SK-N-SH treated with all-trans-retinoic acid at 6 μM for 48 hours (cell line): ENCODE measurements at regions not wholly inside any gene's neighbourhood (a gene's known extent, or its start where the extent isn't known, plus 50 kb on each side); places are given as distances from the start of the nearest gene placed in this dataset.

Source experiments
- ATAC-seq: fragments of 200-7000 bp; cut with Tn5 transposase; 3 replicates; pipeline ENCODE4 v1.9.1; 2020; ENCODE audit warnings: mild to moderate bottlenecking, moderate library complexity
- ARNTL ChIP-seq: fragments of 450-650 bp; formaldehyde crosslinking; IDR thresholded peaks from 2 replicates; pipeline ENCODE4 v1.5.0; 2020; ENCODE audit warnings: low read depth, mild to moderate bottlenecking, moderate library complexity, borderline replicate concordance
- BACH2 ChIP-seq: fragments of 250-450 bp; sonication (Bioruptor Pico); IDR thresholded peaks from 2 replicates; pipeline ENCODE4 v1.9.0; 2021; ENCODE audit warnings: mild to moderate bottlenecking, borderline replicate concordance
- CSDC2 ChIP-seq: fragments of 250-450 bp; sonication (Bioruptor Pico); IDR thresholded peaks from 2 replicates; pipeline ENCODE4 v1.5.0; 2020; ENCODE audit warnings: mild to moderate bottlenecking, moderate library complexity
- GLIS3 ChIP-seq: fragments of 250-450 bp; sonication (Bioruptor Pico); IDR thresholded peaks from 2 replicates; pipeline ENCODE4 v1.5.0; 2020; ENCODE audit warnings: mild to moderate bottlenecking, moderate library complexity
- ISL1 ChIP-seq: fragments of 250-450 bp; sonication (Bioruptor Pico); IDR thresholded peaks from 2 replicates; pipeline ENCODE4 v2.1.2; 2022; ENCODE audit warnings: mild to moderate bottlenecking, moderate library complexity
- PPARA ChIP-seq: fragments of 250-450 bp; sonication (Bioruptor Pico); IDR thresholded peaks from 2 replicates; pipeline ENCODE4 v1.5.0; 2020; ENCODE audit warnings: mild to moderate bottlenecking, borderline replicate concordance
- RARB ChIP-seq: fragments of 250-450 bp; sonication (Bioruptor Pico); IDR thresholded peaks from 2 replicates; pipeline ENCODE4 v1.8.0; 2021; ENCODE audit warnings: mild to moderate bottlenecking, moderate library complexity
- SNAI2 ChIP-seq: fragments of 250-450 bp; sonication (Bioruptor Pico); IDR thresholded peaks from 2 replicates; pipeline ENCODE4 v1.5.0; 2020; ENCODE audit warnings: mild to moderate bottlenecking, moderate library complexity
- TCF4 ChIP-seq: fragments of 250-450 bp; sonication (Bioruptor Pico); IDR thresholded peaks from 2 replicates; pipeline ENCODE4 v1.8.0; 2021; ENCODE audit warnings: mild to moderate bottlenecking, moderate library complexity, borderline replicate concordance
- TOX ChIP-seq: fragments of 250-450 bp; sonication (Bioruptor Pico); IDR thresholded peaks from 2 replicates; pipeline ENCODE4 v1.8.0; 2021; ENCODE audit warnings: mild to moderate bottlenecking, moderate library complexity, borderline replicate concordance
- ZC3H10 ChIP-seq: fragments of 250-450 bp; sonication (Bioruptor Pico); IDR thresholded peaks from 2 replicates; pipeline ENCODE4 v1.5.1; 2021; ENCODE audit warnings: mild to moderate bottlenecking, moderate library complexity
- ZFP3 ChIP-seq: fragments of 250-450 bp; sonication (Bioruptor Pico); IDR thresholded peaks from 2 replicates; pipeline ENCODE4 v1.5.0; 2020; ENCODE audit warnings: mild to moderate bottlenecking, moderate library complexity
- ZFP30 ChIP-seq: fragments of 450-650 bp; formaldehyde crosslinking; IDR thresholded peaks from 2 replicates; pipeline ENCODE4 v1.5.0; 2022; ENCODE audit warnings: mild to moderate bottlenecking, moderate library complexity
- ZNF565 ChIP-seq: fragments of 450-650 bp; formaldehyde crosslinking; conservative IDR thresholded peaks from 2 replicates; pipeline ENCODE4 v1.5.0; 2020; ENCODE audit warnings: low read depth, mild to moderate bottlenecking, moderate library complexity
- ZNF8 ChIP-seq: fragments of 450-650 bp; formaldehyde crosslinking; IDR thresholded peaks from 2 replicates; pipeline ENCODE4 v1.5.0; 2020; ENCODE audit warnings: mild to moderate bottlenecking, moderate library complexity
- TF ChIP-seq, protein P1 (sequence below): fragments of 250-450 bp; sonication (Bioruptor Pico); IDR thresholded peaks from 2 replicates; pipeline ENCODE4 v1.5.1; 2021; ENCODE audit warnings: mild to moderate bottlenecking, moderate library complexity
- TF ChIP-seq, protein P2 (sequence below): fragments of 250-450 bp; sonication (Bioruptor Pico); IDR thresholded peaks from 2 replicates; pipeline ENCODE4 v1.5.0; 2020; ENCODE audit warnings: mild to moderate bottlenecking, moderate library complexity
- TF ChIP-seq, protein P3 (sequence below): fragments of 250-450 bp; sonication (Bioruptor Pico); IDR thresholded peaks from 2 replicates; pipeline ENCODE4 v1.5.1; 2020; ENCODE audit warnings: low read depth, mild to moderate bottlenecking, moderate library complexity
- TF ChIP-seq, protein P4 (sequence below): fragments of 250-450 bp; sonication (Bioruptor Pico); IDR thresholded peaks from 2 replicates; pipeline ENCODE4 v1.8.0; 2020; ENCODE audit warnings: mild to moderate bottlenecking, moderate library complexity, borderline replicate concordance
- TF ChIP-seq, protein P5 (sequence below): fragments of 250-450 bp; sonication (Bioruptor Pico); IDR thresholded peaks from 2 replicates; pipeline ENCODE4 v1.8.0; 2021; ENCODE audit warnings: low read depth, mild to moderate bottlenecking, moderate library complexity, borderline replicate concordance

DNA sequence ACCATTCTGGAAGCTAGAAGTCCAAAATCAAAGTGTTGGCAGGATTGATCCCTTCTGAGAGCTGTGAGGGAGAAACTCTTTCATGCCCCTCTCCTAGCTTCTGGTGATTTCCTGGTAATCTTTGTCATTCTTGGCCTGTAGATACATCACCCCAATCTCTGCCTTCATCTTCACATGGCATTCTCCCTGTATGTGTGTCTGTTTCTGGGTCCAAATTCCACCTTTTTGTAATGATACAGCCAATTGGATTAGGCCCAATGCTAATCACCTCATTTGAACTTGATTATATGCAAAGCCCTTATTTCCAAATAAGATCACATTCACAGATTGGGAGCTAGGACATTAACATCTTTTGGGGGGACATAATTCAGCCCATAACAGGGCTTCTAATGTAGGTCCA lies 76.9 kb upstream of the MBIP start:
- no peak for TF ChIP-seq ARNTL (CRISPR knock-in tag)
- no peak for TF ChIP-seq ZNF8
- no peak for TF ChIP-seq TOX (CRISPR knock-in tag)
- TF ChIP-seq ZFP3 (CRISPR knock-in tag): no peak
- no peak for TF ChIP-seq TCF4 (CRISPR knock-in tag)
- TF ChIP-seq, protein P1, sequence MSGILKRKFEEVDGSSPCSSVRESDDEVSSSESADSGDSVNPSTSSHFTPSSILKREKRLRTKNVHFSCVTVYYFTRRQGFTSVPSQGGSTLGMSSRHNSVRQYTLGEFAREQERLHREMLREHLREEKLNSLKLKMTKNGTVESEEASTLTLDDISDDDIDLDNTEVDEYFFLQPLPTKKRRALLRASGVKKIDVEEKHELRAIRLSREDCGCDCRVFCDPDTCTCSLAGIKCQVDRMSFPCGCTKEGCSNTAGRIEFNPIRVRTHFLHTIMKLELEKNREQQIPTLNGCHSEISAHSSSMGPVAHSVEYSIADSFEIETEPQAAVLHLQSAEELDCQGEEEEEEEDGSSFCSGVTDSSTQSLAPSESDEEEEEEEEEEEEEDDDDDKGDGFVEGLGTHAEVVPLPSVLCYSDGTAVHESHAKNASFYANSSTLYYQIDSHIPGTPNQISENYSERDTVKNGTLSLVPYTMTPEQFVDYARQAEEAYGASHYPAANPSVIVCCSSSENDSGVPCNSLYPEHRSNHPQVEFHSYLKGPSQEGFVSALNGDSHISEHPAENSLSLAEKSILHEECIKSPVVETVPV (CRISPR knock-in tag): no peak
- TF ChIP-seq BACH2 (CRISPR knock-in tag): no peak
- TF ChIP-seq, protein P2, sequence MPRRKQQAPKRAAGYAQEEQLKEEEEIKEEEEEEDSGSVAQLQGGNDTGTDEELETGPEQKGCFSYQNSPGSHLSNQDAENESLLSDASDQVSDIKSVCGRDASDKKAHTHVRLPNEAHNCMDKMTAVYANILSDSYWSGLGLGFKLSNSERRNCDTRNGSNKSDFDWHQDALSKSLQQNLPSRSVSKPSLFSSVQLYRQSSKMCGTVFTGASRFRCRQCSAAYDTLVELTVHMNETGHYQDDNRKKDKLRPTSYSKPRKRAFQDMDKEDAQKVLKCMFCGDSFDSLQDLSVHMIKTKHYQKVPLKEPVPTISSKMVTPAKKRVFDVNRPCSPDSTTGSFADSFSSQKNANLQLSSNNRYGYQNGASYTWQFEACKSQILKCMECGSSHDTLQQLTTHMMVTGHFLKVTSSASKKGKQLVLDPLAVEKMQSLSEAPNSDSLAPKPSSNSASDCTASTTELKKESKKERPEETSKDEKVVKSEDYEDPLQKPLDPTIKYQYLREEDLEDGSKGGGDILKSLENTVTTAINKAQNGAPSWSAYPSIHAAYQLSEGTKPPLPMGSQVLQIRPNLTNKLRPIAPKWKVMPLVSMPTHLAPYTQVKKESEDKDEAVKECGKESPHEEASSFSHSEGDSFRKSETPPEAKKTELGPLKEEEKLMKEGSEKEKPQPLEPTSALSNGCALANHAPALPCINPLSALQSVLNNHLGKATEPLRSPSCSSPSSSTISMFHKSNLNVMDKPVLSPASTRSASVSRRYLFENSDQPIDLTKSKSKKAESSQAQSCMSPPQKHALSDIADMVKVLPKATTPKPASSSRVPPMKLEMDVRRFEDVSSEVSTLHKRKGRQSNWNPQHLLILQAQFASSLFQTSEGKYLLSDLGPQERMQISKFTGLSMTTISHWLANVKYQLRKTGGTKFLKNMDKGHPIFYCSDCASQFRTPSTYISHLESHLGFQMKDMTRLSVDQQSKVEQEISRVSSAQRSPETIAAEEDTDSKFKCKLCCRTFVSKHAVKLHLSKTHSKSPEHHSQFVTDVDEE (CRISPR knock-in tag): no peak
- TF ChIP-seq, protein P3, sequence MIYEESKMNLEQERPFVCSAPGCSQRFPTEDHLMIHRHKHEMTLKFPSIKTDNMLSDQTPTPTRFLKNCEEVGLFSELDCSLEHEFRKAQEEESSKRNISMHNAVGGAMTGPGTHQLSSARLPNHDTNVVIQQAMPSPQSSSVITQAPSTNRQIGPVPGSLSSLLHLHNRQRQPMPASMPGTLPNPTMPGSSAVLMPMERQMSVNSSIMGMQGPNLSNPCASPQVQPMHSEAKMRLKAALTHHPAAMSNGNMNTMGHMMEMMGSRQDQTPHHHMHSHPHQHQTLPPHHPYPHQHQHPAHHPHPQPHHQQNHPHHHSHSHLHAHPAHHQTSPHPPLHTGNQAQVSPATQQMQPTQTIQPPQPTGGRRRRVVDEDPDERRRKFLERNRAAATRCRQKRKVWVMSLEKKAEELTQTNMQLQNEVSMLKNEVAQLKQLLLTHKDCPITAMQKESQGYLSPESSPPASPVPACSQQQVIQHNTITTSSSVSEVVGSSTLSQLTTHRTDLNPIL (CRISPR knock-in tag): no peak
- no peak for TF ChIP-seq PPARA
- TF ChIP-seq, protein P4, sequence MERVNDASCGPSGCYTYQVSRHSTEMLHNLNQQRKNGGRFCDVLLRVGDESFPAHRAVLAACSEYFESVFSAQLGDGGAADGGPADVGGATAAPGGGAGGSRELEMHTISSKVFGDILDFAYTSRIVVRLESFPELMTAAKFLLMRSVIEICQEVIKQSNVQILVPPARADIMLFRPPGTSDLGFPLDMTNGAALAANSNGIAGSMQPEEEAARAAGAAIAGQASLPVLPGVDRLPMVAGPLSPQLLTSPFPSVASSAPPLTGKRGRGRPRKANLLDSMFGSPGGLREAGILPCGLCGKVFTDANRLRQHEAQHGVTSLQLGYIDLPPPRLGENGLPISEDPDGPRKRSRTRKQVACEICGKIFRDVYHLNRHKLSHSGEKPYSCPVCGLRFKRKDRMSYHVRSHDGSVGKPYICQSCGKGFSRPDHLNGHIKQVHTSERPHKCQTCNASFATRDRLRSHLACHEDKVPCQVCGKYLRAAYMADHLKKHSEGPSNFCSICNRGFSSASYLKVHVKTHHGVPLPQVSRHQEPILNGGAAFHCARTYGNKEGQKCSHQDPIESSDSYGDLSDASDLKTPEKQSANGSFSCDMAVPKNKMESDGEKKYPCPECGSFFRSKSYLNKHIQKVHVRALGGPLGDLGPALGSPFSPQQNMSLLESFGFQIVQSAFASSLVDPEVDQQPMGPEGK (CRISPR knock-in tag): no peak
- no peak for TF ChIP-seq ISL1 (CRISPR knock-in tag)
- TF ChIP-seq CSDC2 (CRISPR knock-in tag): no peak
- no peak for TF ChIP-seq ZFP30 (CRISPR knock-in tag)
- TF ChIP-seq RARB: no peak
- TF ChIP-seq, all 23 proteins: peak for 0
- no peak for ATAC-seq

DNA sequence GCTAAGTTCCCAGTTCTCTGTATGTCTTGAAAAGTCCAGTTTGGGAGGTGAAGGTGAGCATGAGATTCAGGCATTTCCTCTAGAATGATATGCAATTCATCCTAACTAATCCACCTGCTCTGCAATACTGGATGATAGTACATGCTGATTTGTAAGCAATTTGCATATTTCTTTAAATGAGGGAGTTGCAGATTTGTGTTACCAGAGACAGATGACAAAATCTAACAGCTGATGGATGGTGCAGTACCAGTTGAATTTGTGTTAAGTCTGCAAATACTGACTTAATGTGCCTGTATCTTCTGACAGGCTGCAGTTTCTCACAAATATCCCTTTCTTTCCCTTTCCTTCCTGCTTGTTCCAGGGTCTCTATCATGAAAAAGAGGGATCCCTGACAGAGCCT lies 76.4 kb upstream of the MBIP start:
- ATAC-seq: no peak
- TF ChIP-seq SNAI2 (CRISPR knock-in tag) (no peak), ZNF565 (CRISPR knock-in tag) (no peak), TOX (CRISPR knock-in tag) (no peak), PPARA (no peak), ZFP3 (CRISPR knock-in tag) (no peak), ZC3H10 (no peak), CSDC2 (CRISPR knock-in tag) (no peak), GLIS3 (no peak), ZFP30 (CRISPR knock-in tag) (no peak), ARNTL (CRISPR knock-in tag) (no peak)
- TF ChIP-seq, all 23 proteins: peak for 0

DNA sequence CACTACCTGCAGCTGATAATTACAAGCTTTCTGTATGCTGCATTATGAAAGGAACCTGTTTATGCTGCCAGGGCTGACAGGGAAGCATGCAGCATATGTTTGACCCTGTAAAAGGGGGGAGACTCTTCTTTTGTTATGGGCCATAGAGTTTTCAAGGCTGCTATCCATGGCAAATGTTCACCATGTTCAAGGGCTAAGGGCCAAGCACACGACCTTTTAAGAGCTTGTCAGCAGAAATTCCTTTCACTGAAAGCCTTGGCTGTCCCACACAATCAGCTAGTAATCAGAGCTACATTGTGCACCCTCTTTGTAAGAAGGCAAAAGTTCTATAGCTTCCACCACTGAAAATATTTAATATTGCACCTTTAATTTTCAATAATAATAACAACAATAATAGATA lies 74.2 kb upstream of the MBIP start:
- TF ChIP-seq ZFP30 (CRISPR knock-in tag): no peak
- TF ChIP-seq GLIS3: no peak
- TF ChIP-seq, protein P5, sequence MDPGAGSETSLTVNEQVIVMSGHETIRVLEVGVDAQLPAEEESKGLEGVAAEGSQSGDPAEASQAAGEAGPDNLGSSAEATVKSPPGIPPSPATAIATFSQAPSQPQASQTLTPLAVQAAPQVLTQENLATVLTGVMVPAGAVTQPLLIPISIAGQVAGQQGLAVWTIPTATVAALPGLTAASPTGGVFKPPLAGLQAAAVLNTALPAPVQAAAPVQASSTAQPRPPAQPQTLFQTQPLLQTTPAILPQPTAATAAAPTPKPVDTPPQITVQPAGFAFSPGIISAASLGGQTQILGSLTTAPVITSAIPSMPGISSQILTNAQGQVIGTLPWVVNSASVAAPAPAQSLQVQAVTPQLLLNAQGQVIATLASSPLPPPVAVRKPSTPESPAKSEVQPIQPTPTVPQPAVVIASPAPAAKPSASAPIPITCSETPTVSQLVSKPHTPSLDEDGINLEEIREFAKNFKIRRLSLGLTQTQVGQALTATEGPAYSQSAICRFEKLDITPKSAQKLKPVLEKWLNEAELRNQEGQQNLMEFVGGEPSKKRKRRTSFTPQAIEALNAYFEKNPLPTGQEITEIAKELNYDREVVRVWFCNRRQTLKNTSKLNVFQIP: no peak
- no peak for ATAC-seq

DNA sequence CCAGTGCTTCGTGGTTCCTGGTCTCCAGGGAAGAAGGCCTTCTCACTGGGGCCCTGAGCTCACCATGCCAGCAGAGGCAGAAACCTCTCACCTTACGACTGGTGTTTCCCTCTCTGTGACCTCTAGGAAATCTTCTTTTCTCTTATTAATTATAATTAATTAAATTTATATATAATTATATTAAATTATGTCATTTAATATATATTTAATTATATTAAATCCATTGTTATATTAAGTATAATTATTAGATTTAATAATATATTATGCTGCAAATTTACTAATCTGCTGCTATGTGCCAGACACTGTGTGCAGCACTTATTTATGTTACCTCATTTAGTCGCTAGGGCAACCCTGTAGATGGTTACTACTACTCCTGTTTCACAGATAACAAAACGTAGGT lies 70.3 kb upstream of the MBIP start:
- no peak for ATAC-seq
- no peak for TF ChIP-seq RARB
- no peak for TF ChIP-seq SNAI2 (CRISPR knock-in tag)
- TF ChIP-seq, protein P3 (CRISPR knock-in tag): no peak
- no peak for TF ChIP-seq BACH2 (CRISPR knock-in tag)
- TF ChIP-seq TOX (CRISPR knock-in tag): no peak
- TF ChIP-seq, protein P5: no peak
- TF ChIP-seq, protein P2 (CRISPR knock-in tag): no peak
- no peak for TF ChIP-seq ZC3H10
- no peak for TF ChIP-seq TCF4 (CRISPR knock-in tag)
